GM10248 (cell line): ENCODE measurements at regions not wholly inside any gene's neighbourhood (a gene's known extent, or its start where the extent isn't known, plus 50 kb on each side); places are given as distances from the start of the nearest gene placed in this dataset.

Experiments used
- CTCF ChIA-PET: fragments of 300-600 bp; sonication (Branson Sonifier 250); formaldehyde crosslinking; extraction: SDS; loops from one replicate; lab custom pipeline; 2021; ENCODE audit warnings: antibody characterized with exemption; lab: Yijun Ruan, JAX
- POLR2A ChIA-PET: fragments of 350-650 bp; sonication (Branson Sonifier 250); formaldehyde crosslinking; extraction: SDS; loops from one replicate; lab custom pipeline; 2020; ENCODE audit warnings: antibody characterized with exemption; lab: Yijun Ruan, JAX
- DNase-seq: peaks from one replicate; pipeline ENCODE4 v3.0.0; 2012; ENCODE audit errors: extremely low spot score
- CTCF ChIP-seq: IDR thresholded peaks from 2 replicates; pipeline ENCODE4 v1.5.1; 2012; ENCODE audit warnings: mild to moderate bottlenecking, low read depth; ENCODE audit errors: extremely low read depth, missing control alignments, control extremely low read depth

- no peak for DNase-seq
- ChIA-PET CTCF (no interaction called here), POLR2A (no interaction called here)
- no peak for TF ChIP-seq CTCF
Observed at GRCh38 chr5:159861086-159861485, 55.2 kb upstream of the ADRA1B start.

- DNase-seq = peak; percentile 32
- CTCF ChIA-PET = interaction anchor here (1.4 to 1.8 kb wide), 3 partner anchors 10 to 18 kb away, joined by 3 to 5 read pairs (median 5); no protein-coding TSS in a partner anchor
- no peak for TF ChIP-seq CTCF
- POLR2A ChIA-PET = no interaction called here
Observed at GRCh38 chr5:159864885-159865691, 51.2 kb upstream of the ADRA1B start.

GRCh38 chr5:159866093-159866492 lies 50.2 kb upstream of the ADRA1B start:
- CTCF ChIA-PET = interaction anchor here (1.4 to 1.7 kb wide), 3 partner anchors 9 to 47 kb away, joined by 3 to 5 read pairs (median 4); no protein-coding TSS in a partner anchor
- no peak for DNase-seq
- TF ChIP-seq CTCF = no peak
- POLR2A ChIA-PET = no interaction called here
